ENCODE measurements at regions not wholly inside any gene's neighbourhood (a gene's known extent, or its start where the extent isn't known, plus 50 kb on each side); places are given as distances from the start of the nearest gene placed in this dataset.

GRCh38 chr6:113121571-113121970 is 735.6 kb upstream of the MARCKS start:
- Histone ChIP-seq H3K27ac (ENCODE audit: low read length) (no peak overlapping the region), H3K9me3 (ENCODE audit: insufficient read depth, low read depth, low read length) (peaks cover 6% of the 10 kb centered on the region; the same call in 1 of the 2 replicates)

DNA sequence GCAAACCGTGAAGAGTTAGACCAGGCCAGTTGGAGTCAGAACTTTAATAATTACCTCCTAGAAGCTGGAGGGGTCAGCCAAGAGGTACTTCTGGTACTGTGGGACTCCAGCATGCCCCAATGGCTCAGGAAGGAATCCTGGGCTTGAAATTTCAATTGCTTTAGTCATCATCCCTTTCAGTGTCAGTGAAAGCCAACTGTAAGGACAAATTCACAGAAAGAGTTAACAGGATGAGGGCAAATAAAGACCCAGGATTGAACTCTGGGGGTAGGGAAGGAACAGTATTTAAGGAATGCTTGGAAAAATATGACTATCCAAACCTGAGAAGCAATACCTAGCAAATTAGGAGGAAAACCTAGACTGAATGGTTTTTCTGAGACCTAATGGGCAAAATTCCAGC is 735.1 kb upstream of the MARCKS start:
- no peak overlapping the region for H3K4me3 ChIP-seq (ENCODE audit: low read length)
- H3K9me3 ChIP-seq (ENCODE audit: insufficient read depth, low read depth, low read length): peaks cover 6% of the 10 kb centered on the region; the same call in 1 of the 2 replicates
- H3K36me3 ChIP-seq (ENCODE audit: insufficient read depth, low read depth, low read length): no peaks in the 10 kb centered on the region
- H3K27ac ChIP-seq (ENCODE audit: low read length): no peak overlapping the region
- H3K4me1 ChIP-seq (ENCODE audit: insufficient read depth, low read length): no peaks in the 10 kb centered on the region
- no peak overlapping the region for H3K9ac ChIP-seq (ENCODE audit: low read depth, low read length)
- no peaks in the 10 kb centered on the region for H3K27me3 ChIP-seq (ENCODE audit: insufficient read depth, low read length)

More at GRCh38 chr6:113121571-113121970, 735.6 kb upstream of the MARCKS start:
- no peak overlapping the region for H3K9ac ChIP-seq (ENCODE audit: low read depth, low read length)
- no peaks in the 10 kb centered on the region for H3K27me3 ChIP-seq (ENCODE audit: insufficient read depth, low read length)
- no peaks in the 10 kb centered on the region for H3K4me1 ChIP-seq (ENCODE audit: insufficient read depth, low read length)
- H3K4me3 ChIP-seq (ENCODE audit: low read length): no peak overlapping the region
- H3K36me3 ChIP-seq (ENCODE audit: insufficient read depth, low read depth, low read length): no peaks in the 10 kb centered on the region

DNA sequence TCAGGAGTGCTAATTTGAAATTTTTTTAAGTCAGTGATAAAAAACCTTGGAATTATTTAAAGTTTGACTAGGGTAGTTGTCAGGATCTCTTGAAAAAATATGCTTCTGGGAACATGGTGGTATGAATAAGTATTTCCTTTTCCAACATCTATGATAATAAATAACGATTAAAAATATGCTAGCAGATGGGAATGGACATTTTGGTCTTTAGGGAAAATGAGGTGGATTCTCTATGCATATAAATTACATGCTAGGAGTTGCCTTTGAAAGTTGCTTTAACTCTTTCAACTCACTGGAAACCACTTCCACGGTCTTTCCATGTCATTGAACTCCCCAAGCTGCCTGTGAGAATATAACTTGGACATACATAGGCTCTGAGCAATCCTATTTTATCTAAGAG is 731.5 kb upstream of the MARCKS start:
- Histone ChIP-seq H3K27me3 (ENCODE audit: insufficient read depth, low read length) (no peaks in the 10 kb centered on the region), H3K36me3 (ENCODE audit: insufficient read depth, low read depth, low read length) (no peaks in the 10 kb centered on the region), H3K27ac (ENCODE audit: low read length) (no peak overlapping the region), H3K4me3 (ENCODE audit: low read length) (no peak overlapping the region), H3K9me3 (ENCODE audit: insufficient read depth, low read depth, low read length) (no peaks in the 10 kb centered on the region), H3K9ac (ENCODE audit: low read depth, low read length) (no peak overlapping the region), H3K4me1 (ENCODE audit: insufficient read depth, low read length) (no peaks in the 10 kb centered on the region)

DNA sequence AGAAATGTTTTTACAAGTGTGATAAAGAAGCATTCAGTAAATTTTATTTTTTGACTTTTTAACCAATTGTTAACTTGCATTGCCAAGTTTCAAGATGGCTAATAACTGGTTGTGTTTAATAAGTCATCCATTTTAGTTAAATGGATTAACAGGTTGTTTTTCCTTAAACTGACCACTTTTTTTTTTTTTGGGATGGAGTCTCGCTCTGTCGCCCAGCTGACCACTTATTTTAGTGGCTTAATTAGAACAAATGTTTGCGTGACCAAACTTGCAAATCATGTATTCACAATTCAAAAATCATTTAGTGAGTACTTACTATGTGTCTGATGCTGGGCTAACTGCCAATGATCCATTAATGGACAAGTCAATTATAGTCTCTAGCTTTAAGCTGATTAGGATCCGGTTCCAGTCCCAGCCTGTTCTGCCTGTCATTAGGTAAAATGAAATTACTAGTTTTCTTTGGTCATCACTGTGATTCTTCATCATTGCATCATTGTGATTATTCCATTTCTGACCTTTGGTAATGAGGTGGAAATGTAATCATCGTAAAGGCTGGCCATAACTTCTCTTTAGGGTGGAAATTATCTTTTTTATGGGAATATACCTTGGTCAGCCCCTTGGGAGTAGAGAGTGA is 729.2 kb upstream of the MARCKS start:
- Histone ChIP-seq H3K4me1 (ENCODE audit: insufficient read depth, low read length) (no peaks in the 10 kb centered on the region), H3K36me3 (ENCODE audit: insufficient read depth, low read depth, low read length) (no peaks in the 10 kb centered on the region), H3K27ac (ENCODE audit: low read length) (no peak overlapping the region), H3K9ac (ENCODE audit: low read depth, low read length) (no peak overlapping the region), H3K27me3 (ENCODE audit: insufficient read depth, low read length) (no peaks in the 10 kb centered on the region), H3K9me3 (ENCODE audit: insufficient read depth, low read depth, low read length) (no peaks in the 10 kb centered on the region), H3K4me3 (ENCODE audit: low read length) (no peak overlapping the region)

GRCh38 chr6:113128661-113129060 is 728.5 kb upstream of the MARCKS start:
- no peaks in the 10 kb centered on the region for H3K36me3 ChIP-seq (ENCODE audit: insufficient read depth, low read depth, low read length)
- no peak overlapping the region for H3K9ac ChIP-seq (ENCODE audit: low read depth, low read length)
- no peaks in the 10 kb centered on the region for H3K9me3 ChIP-seq (ENCODE audit: insufficient read depth, low read depth, low read length)
- H3K4me1 ChIP-seq (ENCODE audit: insufficient read depth, low read length): no peaks in the 10 kb centered on the region
- no peaks in the 10 kb centered on the region for H3K27me3 ChIP-seq (ENCODE audit: insufficient read depth, low read length)
- no peak overlapping the region for H3K4me3 ChIP-seq (ENCODE audit: low read length)
- no peak overlapping the region for H3K27ac ChIP-seq (ENCODE audit: low read length)

DNA sequence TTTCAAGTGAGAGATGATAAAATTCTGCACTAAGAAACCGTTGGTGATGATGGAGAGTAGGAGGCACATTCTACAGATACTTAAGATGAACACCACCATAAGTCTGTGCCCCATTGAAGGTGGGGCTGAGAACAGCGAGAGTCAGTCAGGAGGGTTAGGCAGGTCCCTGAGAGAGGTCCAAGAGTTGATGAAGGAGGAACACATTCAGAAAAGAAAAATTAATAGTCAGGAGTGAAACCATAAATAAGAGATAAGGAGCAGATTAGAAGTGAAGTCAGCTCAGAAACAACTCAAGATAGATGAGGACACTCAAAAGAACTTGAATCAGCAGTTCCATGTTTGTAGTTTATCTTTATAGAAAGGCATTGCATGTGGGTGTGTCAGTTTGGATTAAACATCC is 727.2 kb upstream of the MARCKS start:
- Histone ChIP-seq H3K9me3 (ENCODE audit: insufficient read depth, low read depth, low read length) (no peaks in the 10 kb centered on the region), H3K27me3 (ENCODE audit: insufficient read depth, low read length) (no peaks in the 10 kb centered on the region), H3K27ac (ENCODE audit: low read length) (no peak overlapping the region), H3K36me3 (ENCODE audit: insufficient read depth, low read depth, low read length) (no peaks in the 10 kb centered on the region), H3K9ac (ENCODE audit: low read depth, low read length) (no peak overlapping the region), H3K4me1 (ENCODE audit: insufficient read depth, low read length) (no peaks in the 10 kb centered on the region), H3K4me3 (ENCODE audit: low read length) (no peak overlapping the region)

DNA sequence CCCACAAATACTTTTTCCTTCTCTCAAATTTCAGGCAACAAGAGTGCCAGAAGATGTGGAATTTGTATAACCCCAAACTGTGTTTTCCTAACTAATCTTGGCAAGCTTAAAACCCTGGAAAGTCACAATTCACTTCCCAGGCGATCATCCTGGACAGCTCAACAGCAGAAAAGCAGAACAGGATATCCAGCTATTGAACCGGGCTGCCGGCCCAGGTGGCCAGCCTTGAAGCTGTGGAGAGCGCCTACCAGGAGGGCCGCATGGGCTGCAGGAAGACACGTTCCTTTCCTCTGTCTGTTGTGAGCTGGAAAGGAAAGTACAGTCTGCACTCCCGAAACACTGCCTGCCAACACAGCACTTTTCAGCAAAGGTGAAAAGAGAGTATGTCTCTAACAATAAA is 719.7 kb upstream of the MARCKS start:
- Histone ChIP-seq H3K4me3 (ENCODE audit: low read length) (no peak overlapping the region), H3K36me3 (ENCODE audit: insufficient read depth, low read depth, low read length) (no peaks in the 10 kb centered on the region), H3K9ac (ENCODE audit: low read depth, low read length) (no peak overlapping the region), H3K4me1 (ENCODE audit: insufficient read depth, low read length) (no peaks in the 10 kb centered on the region), H3K27me3 (ENCODE audit: insufficient read depth, low read length) (no peaks in the 10 kb centered on the region), H3K27ac (ENCODE audit: low read length) (no peak overlapping the region), H3K9me3 (ENCODE audit: insufficient read depth, low read depth, low read length) (no peaks in the 10 kb centered on the region)

DNA sequence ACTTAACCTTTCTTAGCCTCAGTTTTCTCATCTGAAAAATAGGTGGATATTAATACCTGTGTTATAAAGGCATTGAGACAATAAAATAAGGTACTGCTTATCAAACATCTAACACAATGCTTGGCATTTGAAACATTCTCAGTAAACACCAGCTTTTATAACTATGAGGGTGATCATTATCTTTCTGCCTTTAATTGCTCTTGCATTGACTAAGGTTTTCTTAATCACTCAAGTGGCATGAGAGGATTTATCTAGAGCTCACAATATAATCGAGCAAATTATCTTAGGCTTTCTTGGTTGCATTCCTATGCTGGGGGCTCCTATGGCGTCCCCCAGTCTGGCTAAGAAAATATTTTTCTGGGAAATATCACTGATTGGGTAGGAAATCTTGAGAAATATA is 716.4 kb upstream of the MARCKS start:
- Histone ChIP-seq H3K9ac (ENCODE audit: low read depth, low read length) (no peak overlapping the region), H3K9me3 (ENCODE audit: insufficient read depth, low read depth, low read length) (no peaks in the 10 kb centered on the region), H3K4me3 (ENCODE audit: low read length) (no peak overlapping the region), H3K36me3 (ENCODE audit: insufficient read depth, low read depth, low read length) (no peaks in the 10 kb centered on the region), H3K27me3 (ENCODE audit: insufficient read depth, low read length) (no peaks in the 10 kb centered on the region), H3K27ac (ENCODE audit: low read length) (no peak overlapping the region), H3K4me1 (ENCODE audit: insufficient read depth, low read length) (no peaks in the 10 kb centered on the region)

DNA sequence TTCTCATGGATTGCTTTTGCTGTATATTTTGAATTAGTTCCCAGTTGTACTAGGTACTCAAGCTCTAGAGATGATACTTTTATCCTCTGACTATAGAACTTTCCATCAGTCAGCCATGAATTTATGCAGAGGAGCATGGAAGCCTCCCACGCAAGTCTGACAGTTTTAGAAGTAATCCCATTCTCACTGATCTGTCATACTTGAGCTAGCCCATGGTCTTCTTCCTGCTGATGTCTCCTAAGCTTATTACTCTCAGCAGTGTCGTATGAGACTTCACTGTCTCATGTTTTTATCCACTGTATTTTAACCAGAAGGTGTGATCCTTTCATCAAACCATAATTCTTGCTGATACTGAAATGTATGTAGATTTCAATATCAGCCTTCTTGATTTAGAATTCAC is 715.2 kb upstream of the MARCKS start:
- H3K27me3 ChIP-seq (ENCODE audit: insufficient read depth, low read length): no peaks in the 10 kb centered on the region
- no peaks in the 10 kb centered on the region for H3K4me1 ChIP-seq (ENCODE audit: insufficient read depth, low read length)
- H3K4me3 ChIP-seq (ENCODE audit: low read length): no peak overlapping the region
- H3K9me3 ChIP-seq (ENCODE audit: insufficient read depth, low read depth, low read length): no peaks in the 10 kb centered on the region
- no peaks in the 10 kb centered on the region for H3K36me3 ChIP-seq (ENCODE audit: insufficient read depth, low read depth, low read length)
- H3K9ac ChIP-seq (ENCODE audit: low read depth, low read length): no peak overlapping the region
- no peak overlapping the region for H3K27ac ChIP-seq (ENCODE audit: low read length)

DNA sequence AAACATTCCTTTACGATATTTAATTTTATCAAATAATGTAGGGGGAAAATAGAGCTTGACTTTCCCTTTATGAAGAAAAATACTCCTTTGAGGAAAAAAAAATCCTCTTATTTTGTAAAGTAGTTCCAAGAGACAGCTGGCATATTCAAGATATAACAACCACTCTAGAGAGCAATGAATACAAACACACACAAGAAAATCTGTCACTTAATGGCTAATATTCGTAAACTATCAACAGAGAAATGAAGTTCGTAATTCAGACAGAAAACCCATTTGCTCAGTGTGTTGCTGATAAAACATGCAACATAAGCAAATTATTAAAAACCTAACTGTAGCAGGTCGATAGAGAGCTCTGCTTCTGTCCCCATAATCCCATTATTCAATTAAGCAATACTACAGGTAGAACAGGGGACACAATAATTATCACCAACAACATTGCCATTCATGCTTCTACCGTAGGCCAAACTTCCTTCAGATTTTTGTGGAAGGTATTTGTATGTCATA is 714.4 kb upstream of the MARCKS start:
- no peak overlapping the region for H3K27ac ChIP-seq (ENCODE audit: low read length)
- no peaks in the 10 kb centered on the region for H3K27me3 ChIP-seq (ENCODE audit: insufficient read depth, low read length)
- H3K36me3 ChIP-seq (ENCODE audit: insufficient read depth, low read depth, low read length): no peaks in the 10 kb centered on the region
- H3K9ac ChIP-seq (ENCODE audit: low read depth, low read length): no peak overlapping the region
- H3K9me3 ChIP-seq (ENCODE audit: insufficient read depth, low read depth, low read length): no peaks in the 10 kb centered on the region
- H3K4me3 ChIP-seq (ENCODE audit: low read length): no peak overlapping the region
- no peaks in the 10 kb centered on the region for H3K4me1 ChIP-seq (ENCODE audit: insufficient read depth, low read length)

GRCh38 chr6:113143206-113143605 is 713.9 kb upstream of the MARCKS start:
- Histone ChIP-seq H3K36me3 (ENCODE audit: insufficient read depth, low read depth, low read length) (no peaks in the 10 kb centered on the region), H3K9me3 (ENCODE audit: insufficient read depth, low read depth, low read length) (no peaks in the 10 kb centered on the region), H3K4me3 (ENCODE audit: low read length) (no peak overlapping the region), H3K4me1 (ENCODE audit: insufficient read depth, low read length) (no peaks in the 10 kb centered on the region), H3K9ac (ENCODE audit: low read depth, low read length) (no peak overlapping the region), H3K27me3 (ENCODE audit: insufficient read depth, low read length) (no peaks in the 10 kb centered on the region), H3K27ac (ENCODE audit: low read length) (no peak overlapping the region)

GRCh38 chr6:113144117-113144516 is 713.0 kb upstream of the MARCKS start:
- Histone ChIP-seq H3K4me3 (ENCODE audit: low read length) (no peak overlapping the region), H3K36me3 (ENCODE audit: insufficient read depth, low read depth, low read length) (no peaks in the 10 kb centered on the region), H3K9ac (ENCODE audit: low read depth, low read length) (no peak overlapping the region), H3K9me3 (ENCODE audit: insufficient read depth, low read depth, low read length) (no peaks in the 10 kb centered on the region), H3K4me1 (ENCODE audit: insufficient read depth, low read length) (no peaks in the 10 kb centered on the region), H3K27ac (ENCODE audit: low read length) (no peak overlapping the region), H3K27me3 (ENCODE audit: insufficient read depth, low read length) (no peaks in the 10 kb centered on the region)

All from iPS-20b (cell line).